Dermis blood vessel endothelial cell (primary cell): ENCODE measurements at regions not wholly inside any gene's neighbourhood (a gene's known extent, or its start where the extent isn't known, plus 50 kb on each side); places are given as distances from the start of the nearest gene placed in this dataset.
A peak's percentile ranks its signal among the peaks of the same experiment; 100 is the strongest.

ENCODE experiments used
- DNase-seq: peaks from one replicate; pipeline ENCODE4 v3.0.0; 2010

GRCh38 chr16:13394488-13394887 is 493.1 kb downstream of the SHISA9 start:
- DNase-seq = no peak

DNA sequence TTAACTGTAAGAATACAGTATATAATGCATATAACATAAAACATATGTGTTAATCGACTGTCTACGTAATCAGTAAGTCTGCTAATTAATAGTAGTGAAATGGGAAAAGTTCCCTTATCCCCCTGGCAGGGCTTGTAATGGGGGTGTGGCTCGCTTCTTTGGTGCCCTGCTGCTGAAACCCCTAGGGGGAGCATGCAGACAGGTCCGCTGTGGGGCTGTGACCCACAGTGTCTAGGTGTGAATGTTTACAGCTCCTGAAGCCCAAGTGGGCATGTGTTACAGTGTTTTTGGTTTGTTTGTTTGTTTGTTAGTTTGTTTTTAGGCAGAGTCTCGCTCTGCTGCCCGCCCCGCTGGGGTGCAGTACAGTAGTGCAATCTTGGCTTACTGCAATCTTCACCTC is 495.7 kb downstream of the SHISA9 start:
- DNase-seq = no peak

DNA sequence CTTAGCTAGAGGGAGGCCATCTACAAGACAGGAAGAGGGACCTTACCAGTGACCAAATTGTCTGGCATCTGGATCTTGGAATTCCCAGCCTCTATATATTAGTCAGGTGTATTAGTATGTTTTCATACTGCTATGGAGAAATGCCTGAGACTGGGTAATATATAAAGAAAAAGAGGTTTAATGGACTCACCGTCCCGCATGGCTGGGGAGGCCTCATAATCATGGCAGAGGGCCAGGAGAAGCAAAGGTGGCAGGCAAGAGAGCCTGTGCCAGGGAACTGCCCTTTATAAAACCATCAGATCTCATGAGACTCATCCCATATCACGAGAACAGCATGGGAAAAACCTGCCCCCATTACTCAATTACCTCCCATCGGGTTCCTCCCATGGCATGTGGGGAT is 500.2 kb downstream of the SHISA9 start:
- DNase-seq = no peak

DNA sequence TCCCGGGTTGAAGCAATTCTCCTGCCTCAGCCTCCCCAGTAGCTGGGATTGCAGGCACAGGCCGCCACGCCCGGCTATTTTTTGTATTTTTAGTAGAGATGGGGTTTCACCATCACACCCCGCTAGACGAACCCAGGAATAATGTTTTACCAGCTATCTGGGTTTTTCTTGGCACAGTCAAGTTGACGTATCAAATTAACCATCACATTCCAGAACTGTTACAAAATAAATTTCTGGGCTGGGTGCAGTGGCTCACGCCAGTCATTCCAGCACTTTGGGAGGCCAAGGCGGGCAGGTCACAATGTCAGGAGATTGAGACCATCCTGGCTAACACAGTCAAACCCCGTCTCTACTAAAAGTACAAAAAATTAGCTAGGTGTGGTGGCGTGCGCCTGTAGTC is 501.2 kb downstream of the SHISA9 start:
- no peak for DNase-seq

GRCh38 chr16:13403326-13403725 is 501.9 kb downstream of the SHISA9 start:
- no peak for DNase-seq

DNA sequence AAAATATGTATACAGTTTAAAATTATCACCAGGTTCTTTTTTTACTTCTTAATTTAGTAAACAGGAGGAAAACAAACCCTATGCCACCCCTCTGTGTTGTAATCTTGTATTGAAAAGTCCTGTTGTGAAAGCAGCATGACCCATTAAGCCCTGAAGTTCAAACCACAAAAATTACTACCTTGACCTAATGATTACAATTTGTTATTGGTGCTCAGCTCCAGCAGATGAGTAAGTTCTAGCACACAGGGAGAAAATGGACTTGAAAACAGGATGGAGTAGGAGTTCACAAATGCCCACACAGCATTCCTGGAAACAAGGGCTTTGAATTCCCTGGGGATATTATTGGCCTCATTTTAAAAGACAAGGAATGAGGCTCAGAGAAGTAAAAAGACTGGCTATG is 505.8 kb upstream of the ERCC4 start:
- no peak for DNase-seq

GRCh38 chr16:13419589-13419988 is 500.4 kb upstream of the ERCC4 start:
- no peak for DNase-seq

DNA sequence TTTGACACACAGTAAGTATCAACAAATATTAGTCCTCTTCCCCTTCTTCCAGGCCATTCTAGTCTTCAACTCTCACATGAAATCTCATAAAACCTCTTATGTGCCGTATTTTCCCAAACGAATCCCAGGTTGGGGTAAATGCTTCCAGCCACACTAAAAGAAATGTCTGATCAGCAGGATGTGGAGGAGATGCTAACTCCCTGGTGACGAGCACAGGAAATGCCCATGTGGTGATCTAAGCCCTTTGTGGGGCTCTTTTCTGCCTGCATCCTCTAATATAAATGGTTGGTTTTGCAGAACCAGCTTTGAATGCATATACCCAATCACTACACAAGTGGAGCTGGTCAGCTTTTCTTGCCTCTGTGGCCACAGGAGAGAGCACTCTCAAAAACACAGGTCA is 498.2 kb upstream of the ERCC4 start:
- no peak for DNase-seq

DNA sequence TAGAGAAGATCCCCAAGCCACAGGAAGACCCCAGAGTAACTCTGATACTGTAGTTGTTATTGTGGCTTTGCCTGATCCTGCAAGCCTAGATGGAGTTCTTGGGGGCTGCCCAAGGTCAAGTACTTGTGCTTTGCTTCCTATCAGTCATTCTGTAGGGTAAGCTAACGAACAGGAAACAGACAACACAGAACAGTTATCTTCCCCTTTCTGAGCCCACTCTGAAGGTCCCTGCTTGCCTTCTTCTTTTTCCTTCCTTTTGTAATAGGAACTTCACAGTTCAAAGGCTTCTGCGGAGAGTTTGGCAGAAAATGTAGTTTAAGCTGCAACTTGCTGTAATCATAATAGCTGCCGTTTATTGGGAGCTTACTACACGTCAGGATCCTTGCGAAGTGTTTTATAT is 494.1 kb upstream of the ERCC4 start:
- no peak for DNase-seq

DNA sequence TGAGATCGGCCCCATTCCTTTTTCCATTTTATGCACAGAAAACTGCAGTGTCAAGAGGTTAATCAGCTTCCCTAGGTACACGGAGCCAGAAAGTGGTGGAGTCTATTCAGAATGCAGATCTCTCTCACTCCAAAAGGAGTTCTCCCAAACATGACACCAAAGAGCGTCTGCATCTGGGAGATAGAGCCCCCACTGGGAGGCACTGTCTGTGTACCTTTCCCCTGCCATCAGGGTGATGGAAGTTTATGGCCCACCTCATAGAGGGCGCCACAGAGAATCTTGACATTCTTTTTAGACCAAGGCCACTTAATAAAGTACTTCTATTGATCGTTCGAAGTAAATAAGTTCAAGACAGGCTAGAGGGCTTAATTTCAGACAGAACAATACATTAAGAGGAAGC is 493.7 kb upstream of the ERCC4 start:
- no peak for DNase-seq

DNA sequence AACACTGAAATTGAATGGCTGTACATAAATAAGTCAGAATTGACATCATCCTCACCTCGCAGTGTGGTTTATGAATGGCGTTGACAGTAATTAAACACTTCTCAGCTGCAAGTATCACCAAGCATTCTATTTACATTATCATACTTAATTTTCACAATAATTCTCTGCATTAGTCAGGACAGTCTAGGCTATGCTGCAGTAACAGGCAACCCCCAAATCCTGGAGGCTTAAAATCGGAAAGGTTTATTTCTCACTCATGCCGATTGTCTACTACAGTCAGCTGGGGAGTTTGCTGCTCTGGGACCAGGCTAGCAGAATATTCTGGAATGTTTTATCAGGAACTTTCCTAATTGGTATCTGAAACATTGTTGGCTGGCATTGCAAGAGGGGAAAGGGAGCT is 493.2 kb upstream of the ERCC4 start:
- no peak for DNase-seq

DNA sequence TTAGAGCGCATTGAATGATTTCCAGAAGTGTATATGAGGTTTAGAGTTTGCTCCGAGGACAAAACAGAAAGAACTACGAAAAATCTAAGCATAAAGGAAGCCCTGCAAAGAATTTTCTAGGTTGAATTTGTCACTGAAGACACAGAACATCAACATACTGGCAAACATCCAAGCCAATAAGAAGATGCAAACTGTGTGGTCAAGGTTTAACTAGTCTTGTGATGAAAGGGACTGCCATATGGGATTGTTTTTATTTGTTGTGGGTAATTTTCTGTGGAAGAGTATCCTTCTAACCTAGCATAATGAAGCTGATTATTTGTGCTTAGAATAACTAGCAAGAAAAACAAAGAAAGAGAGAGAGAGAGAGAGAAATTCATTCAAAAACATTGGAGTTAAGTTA is 492.0 kb upstream of the ERCC4 start:
- DNase-seq = no peak

DNA sequence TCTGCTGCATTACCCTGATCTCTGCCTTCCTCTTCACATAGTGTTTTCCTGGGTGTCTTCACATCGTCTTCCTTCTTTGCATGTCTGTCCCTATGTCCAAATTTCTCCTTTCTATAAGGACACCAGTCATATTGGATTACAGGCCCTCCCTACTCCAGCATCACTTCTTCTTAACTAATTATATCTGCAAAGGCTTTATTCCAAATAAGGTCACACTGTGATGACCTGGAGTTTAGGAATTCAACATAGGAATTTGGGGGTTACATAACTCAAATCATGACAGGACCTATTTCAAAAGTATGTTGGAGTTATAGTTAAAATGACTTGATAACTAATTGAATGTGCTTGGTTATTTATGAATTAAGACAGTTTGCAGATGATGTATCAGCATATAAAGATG is 490.5 kb upstream of the ERCC4 start:
- no peak for DNase-seq

GRCh38 chr16:13435415-13435814 is 484.5 kb upstream of the ERCC4 start:
- no peak for DNase-seq

DNA sequence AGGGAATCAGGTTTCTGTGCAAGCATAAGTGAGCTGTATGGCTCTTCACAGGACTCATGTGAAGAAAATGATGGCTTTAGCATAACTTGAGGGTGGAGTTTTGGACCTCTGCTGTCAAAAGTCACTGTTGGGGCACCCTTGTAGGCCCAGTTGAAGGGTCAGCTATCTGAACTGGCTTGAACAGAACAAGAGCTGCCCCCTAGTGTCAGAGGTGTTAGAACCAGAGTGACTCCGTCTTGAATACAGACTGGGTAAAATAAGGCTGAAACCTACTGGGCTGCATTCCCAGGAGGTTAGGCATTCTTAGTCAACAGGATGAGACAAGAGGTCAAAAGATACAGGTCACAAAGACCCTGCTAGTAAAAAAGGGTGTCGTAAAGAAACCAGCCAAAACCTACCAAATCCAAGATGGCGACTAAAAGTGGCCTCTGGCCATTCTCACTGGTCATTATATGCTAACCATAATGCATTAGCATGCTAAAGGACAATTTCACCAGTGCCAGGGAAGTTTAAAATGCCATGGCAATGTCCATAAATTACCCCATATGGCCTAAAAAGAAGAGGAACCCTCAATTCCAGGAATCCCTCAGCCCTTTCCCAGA is 484.0 kb upstream of the ERCC4 start:
- DNase-seq = no peak

- DNase-seq = no peak
Observed at GRCh38 chr16:13436641-13437412, 483.1 kb upstream of the ERCC4 start.

DNA sequence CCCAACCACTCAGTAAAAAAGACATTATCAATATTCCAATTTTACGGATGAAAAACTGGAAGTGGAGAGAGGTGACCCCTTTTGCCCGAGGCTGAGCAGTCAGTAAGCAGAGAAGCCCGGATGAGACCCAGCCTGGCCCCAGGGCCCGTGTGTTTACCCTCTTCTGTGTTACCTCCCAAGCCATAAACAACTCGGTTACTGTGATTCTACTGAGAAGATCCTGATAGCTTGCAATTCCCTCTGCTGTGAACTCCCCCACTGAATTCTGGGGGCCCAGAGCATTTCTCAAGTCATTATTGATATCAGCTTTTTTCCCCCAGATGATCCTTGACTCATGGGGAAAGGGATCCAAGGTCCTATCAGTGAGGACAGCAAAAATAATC is 482.6 kb upstream of the ERCC4 start:
- DNase-seq = no peak

DNA sequence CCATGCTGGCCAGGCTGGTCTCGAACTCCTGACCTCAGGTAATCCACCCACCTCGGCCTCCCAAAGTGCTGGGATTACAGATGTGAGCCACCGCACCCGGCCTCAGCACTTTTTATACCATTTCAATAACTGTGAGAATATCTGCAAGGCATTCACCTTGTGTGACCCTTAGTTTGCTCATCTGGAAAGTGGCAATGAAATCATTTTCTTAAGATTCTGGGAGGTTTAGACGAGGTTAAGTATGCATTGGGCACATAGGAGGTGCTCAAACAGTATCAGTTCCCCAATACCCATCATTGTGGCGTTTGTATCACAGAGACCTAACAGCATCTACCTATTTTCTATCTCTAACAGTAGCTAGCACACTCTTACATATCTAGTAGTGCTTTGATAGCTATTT is 481.9 kb upstream of the ERCC4 start:
- no peak for DNase-seq

DNA sequence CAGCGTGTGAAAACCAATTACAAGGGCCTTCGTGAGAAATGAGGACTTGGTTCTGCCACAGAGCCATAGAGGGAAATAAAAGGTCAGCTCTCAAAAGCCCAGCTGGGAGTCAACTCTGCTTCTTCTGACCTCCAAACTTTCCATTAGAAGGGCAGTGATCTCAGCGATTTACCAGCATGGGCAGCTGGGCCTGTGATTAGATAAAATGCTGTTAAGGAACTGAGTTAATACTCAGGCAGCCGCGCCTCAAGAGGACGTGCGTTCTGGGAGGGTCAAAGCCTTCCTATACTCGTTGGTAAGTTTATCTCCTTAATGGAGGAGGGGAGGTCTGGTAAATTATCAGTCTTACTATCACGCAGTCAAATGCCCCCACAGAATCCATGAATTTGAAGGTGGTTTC is 480.2 kb upstream of the ERCC4 start:
- no peak for DNase-seq

DNA sequence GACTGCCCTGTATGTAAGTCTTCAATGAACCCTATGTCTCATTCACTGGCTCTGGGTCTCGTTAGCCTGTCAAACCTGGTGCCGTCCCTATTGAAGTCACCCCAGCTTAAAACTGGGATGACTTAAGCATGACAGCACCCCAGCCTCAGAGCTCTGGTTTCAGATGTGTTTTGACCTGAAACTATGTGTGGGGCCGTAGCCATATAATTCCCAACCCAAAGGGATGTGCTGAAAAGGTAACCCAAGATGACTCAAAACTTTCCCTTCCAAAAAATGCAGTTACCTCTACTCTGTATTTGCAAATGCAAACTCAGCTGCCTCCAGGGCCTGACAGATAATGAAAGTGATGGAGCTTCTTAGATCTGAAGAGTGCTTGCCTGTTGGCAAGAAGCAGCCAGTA is 478.3 kb upstream of the ERCC4 start:
- DNase-seq = no peak

GRCh38 chr16:13448346-13448745 is 471.6 kb upstream of the ERCC4 start:
- DNase-seq = no peak

GRCh38 chr16:13453325-13453724 is 466.6 kb upstream of the ERCC4 start:
- DNase-seq = peak; percentile 8

GRCh38 chr16:13453938-13454553 is 465.9 kb upstream of the ERCC4 start:
- DNase-seq = peak; percentile 15

DNA sequence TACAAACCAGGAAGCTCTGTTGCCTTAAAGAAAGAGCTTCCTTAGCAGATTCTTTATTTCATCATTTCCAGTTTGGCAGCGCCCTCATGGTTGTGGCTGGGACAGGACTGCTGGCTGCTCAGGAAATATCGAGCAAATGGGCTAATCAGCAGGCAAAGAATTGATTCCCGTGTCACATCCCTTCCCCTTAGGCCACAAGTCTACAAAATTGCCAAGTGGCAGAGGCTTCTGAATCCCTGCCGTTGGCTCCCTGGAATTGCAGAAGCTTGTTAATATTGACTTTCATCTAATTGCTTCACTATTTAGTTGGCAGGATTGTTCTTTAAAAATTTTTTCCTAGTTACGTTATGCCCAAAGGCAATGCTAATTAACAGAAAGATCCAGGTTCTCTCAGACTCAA is 456.3 kb upstream of the ERCC4 start:
- DNase-seq = no peak
